NCI-H82 (cell line): ENCODE measurements at regions not wholly inside any gene's neighbourhood (a gene's known extent, or its start where the extent isn't known, plus 50 kb on each side); places are given as distances from the start of the nearest gene placed in this dataset.
"Not testable (repeated sequence)": the region's sequence is repeated elsewhere in the genome, so short reads cannot be mapped to it uniquely, and the experiment has no call there.

ENCODE experiments used
- DNase-seq: peaks from one replicate; lab custom pipeline; 2025; lab: John Stamatoyannopoulos, UW

- not testable (repeated sequence) for DNase-seq
Measured at GRCh38 chr1:56118676-56119075, 460.7 kb downstream of the PLPP3 start.

- DNase-seq = no peak
Measured at GRCh38 chr1:56115701-56116100, 463.7 kb downstream of the PLPP3 start.

- DNase-seq = no peak
Measured at GRCh38 chr1:56113679-56114078, 465.7 kb downstream of the PLPP3 start.

GRCh38 chr1:56107275-56107638 is 472.1 kb downstream of the PLPP3 start:
- DNase-seq = no peak

DNA sequence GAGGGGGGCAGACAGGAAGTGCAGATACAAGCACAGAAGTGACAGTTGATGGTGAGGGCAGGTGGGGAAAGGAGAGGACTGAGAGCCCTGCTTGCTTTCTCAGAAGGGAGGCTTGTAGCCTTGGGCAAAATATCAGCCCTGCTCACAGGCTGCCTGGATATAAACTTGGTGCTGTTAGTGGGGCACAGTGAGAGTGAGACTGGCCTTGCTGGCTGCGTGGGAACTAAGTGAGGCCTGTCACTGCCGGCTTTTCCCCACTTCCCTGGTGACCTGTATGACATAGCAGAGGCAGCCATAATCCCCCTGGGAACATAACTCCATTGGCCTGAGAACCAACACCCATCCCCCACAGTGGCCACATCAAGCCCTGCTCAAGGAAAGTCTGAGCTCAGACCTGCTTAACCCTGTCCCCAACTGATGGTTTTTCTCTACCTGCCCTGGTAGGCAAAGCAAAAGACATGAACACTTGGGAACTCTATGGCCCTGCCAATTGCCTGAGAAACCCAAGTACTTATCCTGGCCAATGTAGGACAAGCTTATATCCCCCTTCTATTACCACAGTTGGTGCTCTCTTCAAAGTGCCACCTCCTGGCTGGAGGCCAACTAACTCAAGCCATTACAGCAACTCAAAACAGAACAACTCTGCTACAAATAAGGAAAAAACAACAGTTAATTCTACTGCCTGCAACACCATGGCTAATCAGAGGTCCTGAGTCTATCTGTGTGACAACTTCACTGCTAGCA is 472.7 kb downstream of the PLPP3 start:
- no peak for DNase-seq

DNA sequence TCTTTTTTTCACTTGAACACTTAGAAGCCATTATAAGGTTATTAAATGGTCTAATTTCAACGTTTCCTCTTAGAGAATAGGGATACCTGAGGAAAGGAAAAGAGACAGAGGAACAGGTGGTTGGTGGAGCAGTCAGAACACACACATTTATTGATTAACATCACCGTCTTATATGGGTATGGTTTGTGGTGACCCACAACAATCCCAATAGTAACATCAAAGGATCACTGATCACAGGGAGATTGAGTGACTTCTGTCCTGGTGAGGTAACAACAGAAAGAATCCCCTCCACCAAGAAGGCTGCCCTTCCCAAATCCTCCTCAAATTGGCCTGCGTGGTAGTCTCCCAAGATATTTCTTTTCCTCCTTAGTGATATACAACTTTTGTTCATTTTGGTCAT is 474.0 kb downstream of the PLPP3 start:
- DNase-seq = no peak

DNA sequence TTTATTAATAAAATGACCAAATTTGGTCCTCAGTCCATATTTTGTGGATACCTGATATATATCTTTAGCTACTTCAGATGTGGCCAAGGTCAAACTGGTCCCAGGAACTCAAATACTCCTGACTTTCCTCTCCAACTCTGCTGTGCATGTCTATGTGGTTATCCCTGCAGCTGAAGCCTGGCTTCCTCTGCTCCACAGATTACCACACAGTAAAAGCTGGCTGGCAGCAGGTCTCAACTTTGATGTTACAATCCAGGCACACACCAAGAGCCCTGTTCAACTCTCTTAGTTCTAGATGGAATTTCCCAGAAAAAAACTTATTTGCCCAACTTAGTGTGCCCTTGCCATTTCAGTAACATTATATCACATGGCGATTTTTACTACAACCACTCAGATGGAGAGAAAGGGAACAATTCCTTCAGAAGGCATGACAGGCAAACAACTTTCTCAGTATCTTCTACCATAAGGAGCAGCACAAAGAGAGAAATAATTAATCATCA is 479.5 kb downstream of the PLPP3 start:
- no peak for DNase-seq

- no peak for DNase-seq
Measured at GRCh38 chr1:56098946-56099345, 480.4 kb downstream of the PLPP3 start.

DNA sequence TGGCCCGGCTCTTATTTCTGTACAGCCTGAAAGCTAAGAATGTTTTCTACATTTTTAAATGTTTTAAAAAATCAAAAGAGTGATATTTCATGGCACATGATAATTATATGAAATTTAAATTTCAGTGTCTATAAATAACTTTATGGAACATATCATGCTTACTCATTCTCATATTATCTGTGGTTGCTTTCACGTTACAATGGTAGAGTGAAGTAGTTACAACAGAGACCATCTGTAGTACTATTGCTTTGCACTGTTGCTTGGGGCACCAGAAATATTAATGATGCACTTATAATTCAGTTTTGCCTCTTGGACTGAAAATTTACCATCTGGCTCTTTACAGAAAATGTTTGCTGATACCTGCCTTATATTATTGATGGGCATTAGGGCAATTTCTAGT is 481.6 kb downstream of the PLPP3 start:
- DNase-seq = no peak

DNA sequence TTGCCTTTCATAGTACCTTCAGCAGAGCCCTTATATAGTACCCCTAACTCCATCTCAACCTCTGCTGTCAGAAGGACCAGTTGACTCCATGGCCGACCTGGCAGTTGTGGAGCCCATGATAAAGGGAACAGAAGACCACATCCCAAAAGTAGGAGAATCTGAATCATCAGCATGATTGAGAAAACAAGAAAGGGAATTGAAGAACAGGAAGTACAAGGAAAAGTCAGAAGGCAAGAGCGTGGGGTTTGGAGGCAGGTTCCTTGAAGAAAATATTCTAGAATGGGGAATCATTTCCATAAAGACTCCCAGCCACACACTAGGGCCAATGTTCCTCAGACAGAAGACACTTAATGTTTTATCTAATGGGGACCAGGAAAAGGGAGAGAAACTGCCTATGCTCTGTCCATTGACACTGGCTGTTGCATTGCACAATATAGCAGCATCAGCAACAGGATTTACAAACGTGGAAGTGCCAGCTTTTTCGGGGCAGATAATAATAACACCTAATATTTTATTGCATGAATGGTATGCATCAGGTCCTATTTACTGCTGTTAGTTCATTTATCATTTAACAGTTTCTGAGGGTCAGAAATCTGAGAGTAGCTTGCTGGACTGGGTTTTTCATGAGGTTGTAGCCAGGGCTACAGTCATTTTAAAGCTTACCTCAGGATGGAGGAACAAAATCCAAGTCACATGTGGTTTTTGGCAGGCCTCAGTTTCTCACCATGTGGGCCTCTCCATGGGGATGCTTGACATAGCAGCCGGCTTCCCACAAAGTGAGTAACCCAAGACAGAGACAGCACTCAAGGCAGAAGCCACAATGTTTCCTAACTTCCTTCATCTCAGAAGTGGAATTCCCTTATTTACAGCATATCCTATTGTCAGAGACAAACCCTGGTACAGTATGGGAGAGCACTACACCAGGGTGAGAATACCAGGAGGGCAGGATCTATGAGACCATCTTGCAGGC is 483.4 kb downstream of the PLPP3 start:
- DNase-seq = no peak

- DNase-seq = no peak
Measured at GRCh38 chr1:56094168-56094567, 485.2 kb downstream of the PLPP3 start.

- DNase-seq = no peak
Measured at GRCh38 chr1:56092684-56093570, 486.4 kb downstream of the PLPP3 start.

GRCh38 chr1:56089826-56090225 is 489.5 kb downstream of the PLPP3 start:
- DNase-seq = not testable (repeated sequence)

- no peak for DNase-seq
Measured at GRCh38 chr1:56084246-56084645, 495.1 kb downstream of the PLPP3 start.

DNA sequence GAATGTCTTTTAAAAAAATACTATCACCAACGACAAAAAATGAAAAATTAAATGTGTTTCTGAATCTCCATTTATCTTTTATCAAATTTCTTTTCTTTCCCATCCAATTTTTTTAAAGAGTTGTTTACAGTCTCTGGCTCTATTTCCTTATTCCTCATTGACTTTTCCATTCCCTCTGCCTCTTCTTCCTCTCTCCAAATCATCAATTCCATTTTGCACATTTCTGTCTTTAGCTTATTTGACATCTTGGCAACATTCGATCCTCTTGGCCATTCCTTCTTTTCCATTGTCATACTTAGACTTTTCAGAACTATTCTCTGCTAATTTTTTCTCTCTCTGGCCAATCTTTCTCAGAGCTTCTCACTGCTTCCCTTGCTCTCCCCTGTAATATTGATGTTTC is 497.6 kb downstream of the PLPP3 start:
- DNase-seq = no peak

- no peak for DNase-seq
Measured at GRCh38 chr1:56081173-56081572, 498.2 kb downstream of the PLPP3 start.

GRCh38 chr1:56080123-56080522 is 499.2 kb downstream of the PLPP3 start:
- no peak for DNase-seq

DNA sequence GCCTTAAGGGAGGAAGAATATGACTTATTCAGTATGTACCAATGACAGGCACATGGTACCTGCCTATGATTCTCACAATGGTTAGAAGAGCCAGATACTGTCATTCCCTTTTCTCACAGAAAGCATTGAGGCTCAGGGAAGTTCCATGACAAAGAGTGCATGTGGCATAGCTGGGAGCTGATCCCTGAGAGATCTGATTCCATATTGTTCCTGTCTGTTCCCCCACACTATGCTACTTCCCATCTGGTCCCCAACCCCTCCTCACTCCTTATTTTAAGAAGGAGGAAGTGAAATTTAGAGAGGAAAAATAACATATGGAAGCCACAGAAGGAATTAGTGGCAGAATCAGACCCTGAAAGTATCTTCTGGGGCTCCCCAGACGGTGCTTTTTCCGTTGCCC is 500.0 kb downstream of the PLPP3 start:
- DNase-seq = no peak

GRCh38 chr1:56077206-56077605 is 502.2 kb downstream of the PLPP3 start:
- DNase-seq = no peak

DNA sequence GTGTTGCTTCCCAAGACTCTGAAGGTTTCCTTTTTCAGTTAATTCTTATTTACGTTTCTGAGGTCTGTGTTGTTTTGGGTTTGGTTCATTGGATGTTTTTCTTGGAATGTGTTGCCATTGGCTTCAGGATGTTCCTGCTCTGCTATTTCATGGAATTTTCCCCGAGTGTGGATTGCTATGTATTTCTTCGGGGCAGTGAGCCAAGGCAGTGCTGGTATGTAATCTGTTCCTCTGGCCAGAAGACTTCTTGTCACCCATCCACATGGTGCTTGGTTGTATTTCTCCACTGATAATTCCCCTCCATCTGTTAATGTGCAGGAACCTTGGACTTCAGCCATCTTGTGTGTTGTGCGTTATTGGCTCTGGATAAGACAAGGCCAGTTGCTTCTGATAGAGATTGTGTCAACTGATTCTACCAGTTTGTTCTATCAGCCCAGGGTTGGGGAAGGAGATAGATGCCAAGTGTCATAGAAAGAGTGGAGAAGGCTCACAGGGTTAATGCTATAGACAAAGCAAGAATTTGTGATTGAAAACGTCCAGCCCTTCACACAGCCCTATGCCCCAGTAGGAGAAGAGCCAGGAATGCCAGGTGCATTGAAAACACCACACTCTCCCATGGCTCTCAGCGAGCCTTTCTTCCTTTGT is 505.2 kb downstream of the PLPP3 start:
- no peak for DNase-seq

DNA sequence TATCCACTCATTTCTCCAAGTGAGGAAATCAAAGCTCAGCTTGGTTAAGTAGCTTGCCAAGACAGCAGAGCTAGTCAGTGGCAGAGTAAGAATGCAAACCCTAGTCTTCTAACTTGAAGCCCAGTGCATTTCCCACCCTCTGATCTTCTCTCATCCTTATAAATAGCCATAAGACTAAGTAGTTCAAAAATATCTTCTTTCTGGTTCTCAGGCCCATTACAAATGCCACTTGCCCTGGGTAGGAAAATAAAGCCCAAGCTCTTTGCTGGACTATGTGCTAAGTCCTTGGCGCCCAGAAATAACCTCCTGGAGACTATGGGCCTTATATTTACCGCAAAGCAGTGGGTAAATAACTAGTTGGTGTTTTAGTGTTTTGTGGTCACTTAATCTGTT is 505.8 kb downstream of the PLPP3 start:
- no peak for DNase-seq

- DNase-seq = no peak
Measured at GRCh38 chr1:56073206-56073605, 506.2 kb downstream of the PLPP3 start.
